OCI-LY3 (cell line): ENCODE measurements at regions not wholly inside any gene's neighbourhood (a gene's known extent, or its start where the extent isn't known, plus 50 kb on each side); places are given as distances from the start of the nearest gene placed in this dataset.
"Not testable (repeated sequence)": the region's sequence is repeated elsewhere in the genome, so short reads cannot be mapped to it uniquely, and the experiment has no call there.

Experiments
- H2AFZ ChIP-seq: fragments of 200-600, 300-600 bp; shearing (Covaris generic); 2 replicates; pipeline ENCODE4 v1.6.0; 2014; ENCODE audit warnings: antibody characterized with exemption, low read depth, low read length
- H3K27ac ChIP-seq: fragments of 200-600, 300-600 bp; sonication (generic); 2 replicates; pipeline ENCODE4 v1.5.1; 2014; ENCODE audit warnings: mild to moderate bottlenecking, low read length, moderate library complexity, mixed read lengths
- H3K27me3 ChIP-seq: fragments of 200-600, 300-600 bp; sonication (generic); 2 replicates; pipeline ENCODE4 v1.6.1; 2014; ENCODE audit warnings: low read depth, low read length, mixed read lengths
- H3K36me3 ChIP-seq: fragments of 200-600, 300-600 bp; sonication (generic); replicated peaks from 2 replicates; pipeline ENCODE3; 2014; ENCODE audit warnings: low read depth, low read length, mixed read lengths
- H3K4me1 ChIP-seq: fragments of 300-600, 200-600 bp; sonication (generic); 2 replicates; pipeline ENCODE4 v1.6.1; 2014; ENCODE audit warnings: low read length, mixed read lengths
- H3K4me2 ChIP-seq: fragments of 200-600, 300-600 bp; sonication (generic); 2 replicates; pipeline ENCODE4 v1.6.1; 2014; ENCODE audit warnings: low read length, mixed read lengths
- H3K4me3 ChIP-seq: fragments of 300-600, 200-600 bp; sonication (generic); 2 replicates; pipeline ENCODE4 v1.5.1; 2014; ENCODE audit warnings: antibody characterized with exemption, mild to moderate bottlenecking, low read length, moderate library complexity
- H3K79me2 ChIP-seq: fragments of 300-600, 200-600 bp; shearing (Covaris generic); 2 replicates; pipeline ENCODE4 v1.6.1; 2014; ENCODE audit warnings: mild to moderate bottlenecking, low read length, mixed read lengths
- H3K9ac ChIP-seq: fragments of 300-600, 200-600 bp; shearing (Covaris generic); 2 replicates; pipeline ENCODE4 v1.6.0; 2014; ENCODE audit warnings: mild to moderate bottlenecking, low read length, moderate library complexity
- H3K9me3 ChIP-seq: fragments of 200-600, 300-600 bp; shearing (Covaris generic); 2 replicates; pipeline ENCODE4 v1.6.1; 2014; ENCODE audit warnings: low read length, mixed read lengths; ENCODE audit not compliant: insufficient read depth
- H4K20me1 ChIP-seq: fragments of 200-600, 300-600 bp; sonication (generic); 2 replicates; pipeline ENCODE4 v1.6.1; 2016; ENCODE audit warnings: low read length, mixed read lengths; ENCODE audit not compliant: insufficient read depth
- CTCF ChIP-seq: fragments of 200-600, 300-600 bp; sonication (generic); IDR thresholded peaks from 2 replicates; pipeline ENCODE4 v1.5.1; 2014; ENCODE audit warnings: antibody characterized with exemption, low read length, low read depth
- EZH2phosphoT487 ChIP-seq: fragments of 200-600 bp; shearing (Covaris generic); IDR thresholded peaks from 2 replicates; pipeline ENCODE4 v1.6.1; 2018; ENCODE audit warnings: antibody characterized with exemption, mixed run types, low read depth

- H3K27me3 ChIP-seq: no peaks in the 10 kb centered on the region
- H4K20me1 ChIP-seq: no peaks in the 10 kb centered on the region
- H3K4me1 ChIP-seq: no peaks in the 10 kb centered on the region
Observed at GRCh38 chr6:79403563-79403962, 133.7 kb downstream of the LCA5 start.

GRCh38 chr6:79403086-79403485, 134.1 kb downstream of the LCA5 start:
- Histone ChIP-seq H3K36me3 (no peaks in the 10 kb centered on the region), H3K27me3 (no peaks in the 10 kb centered on the region), H3K4me2 (no peak overlapping the region), H3K9ac (no peak overlapping the region), H3K79me2 (no peaks in the 10 kb centered on the region), H4K20me1 (no peaks in the 10 kb centered on the region), H3K9me3 (no peaks in the 10 kb centered on the region; the same call in 1 of the 2 replicates), H3K27ac (no peak overlapping the region), H3K4me3 (no peak overlapping the region), H2AFZ (no peak overlapping the region), H3K4me1 (no peaks in the 10 kb centered on the region)
- TF ChIP-seq CTCF (no peak), EZH2phosphoT487 (no peak)

More at GRCh38 chr6:79403563-79403962, 133.7 kb downstream of the LCA5 start:
- Histone ChIP-seq H3K27ac (no peak overlapping the region), H3K79me2 (no peaks in the 10 kb centered on the region), H3K9ac (no peak overlapping the region), H3K4me2 (no peak overlapping the region), H3K4me3 (no peak overlapping the region), H3K36me3 (no peaks in the 10 kb centered on the region), H2AFZ (no peak overlapping the region), H3K9me3 (no peaks in the 10 kb centered on the region)
- TF ChIP-seq CTCF (no peak), EZH2phosphoT487 (no peak)

- no peak overlapping the region for H2AFZ ChIP-seq
- H4K20me1 ChIP-seq: no peaks in the 10 kb centered on the region
- no peaks in the 10 kb centered on the region; the same call in 1 of the 2 replicates for H3K9me3 ChIP-seq
- TF ChIP-seq EZH2phosphoT487: no peak
- no peak for TF ChIP-seq CTCF
- no peak overlapping the region for H3K27ac ChIP-seq
- H3K4me1 ChIP-seq: no peaks in the 10 kb centered on the region
- no peaks in the 10 kb centered on the region for H3K79me2 ChIP-seq
- no peak overlapping the region for H3K9ac ChIP-seq
- H3K36me3 ChIP-seq: no peaks in the 10 kb centered on the region
- no peak overlapping the region for H3K4me2 ChIP-seq
- H3K27me3 ChIP-seq: no peaks in the 10 kb centered on the region
- no peak overlapping the region for H3K4me3 ChIP-seq
Observed at GRCh38 chr6:79399499-79399898, 137.7 kb downstream of the LCA5 start.

GRCh38 chr6:79398617-79399016, 138.6 kb downstream of the LCA5 start:
- not testable (repeated sequence) for H3K4me1 ChIP-seq, H3K27me3 ChIP-seq, H3K79me2 ChIP-seq, H4K20me1 ChIP-seq, H2AFZ ChIP-seq, H3K4me2 ChIP-seq, H3K27ac ChIP-seq, H3K9me3 ChIP-seq, H3K4me3 ChIP-seq, H3K9ac ChIP-seq, H3K36me3 ChIP-seq

- no peak overlapping the region for H3K4me2 ChIP-seq
- no peak overlapping the region for H3K27ac ChIP-seq
Observed at GRCh38 chr6:79396625-79397024, 140.6 kb downstream of the LCA5 start.

More at GRCh38 chr6:79396625-79397024, 140.6 kb downstream of the LCA5 start:
- no peaks in the 10 kb centered on the region for H3K27me3 ChIP-seq
- no peaks in the 10 kb centered on the region; the same call in 1 of the 2 replicates for H3K9me3 ChIP-seq
- H3K36me3 ChIP-seq: no peaks in the 10 kb centered on the region
- H3K9ac ChIP-seq: no peak overlapping the region
- H2AFZ ChIP-seq: no peak overlapping the region
- no peak for TF ChIP-seq EZH2phosphoT487
- TF ChIP-seq CTCF: no peak
- no peaks in the 10 kb centered on the region for H3K4me1 ChIP-seq
- H3K4me3 ChIP-seq: no peak overlapping the region
- no peaks in the 10 kb centered on the region for H4K20me1 ChIP-seq
- H3K79me2 ChIP-seq: no peaks in the 10 kb centered on the region
